Fibroblast of pulmonary artery (primary cell): ENCODE measurements at regions not wholly inside any gene's neighbourhood (a gene's known extent, or its start where the extent isn't known, plus 50 kb on each side); places are given as distances from the start of the nearest gene placed in this dataset.

Experiments
- DNase-seq: peaks from one replicate; pipeline ENCODE4 v3.0.0-alpha.2; 2010; ENCODE audit warnings: low read depth
- H3K4me3 ChIP-seq: replicated peaks from 2 replicates; pipeline ENCODE4 v1.5.1; 2011; ENCODE audit warnings: low read depth, mild to moderate bottlenecking, control low read depth, low read length, moderate library complexity
- CTCF ChIP-seq: IDR thresholded peaks from 2 replicates; pipeline ENCODE4 v1.5.1; 2011; ENCODE audit warnings: mild to moderate bottlenecking, control low read depth, low read length, inconsistent platforms; ENCODE audit errors: missing control alignments

DNA sequence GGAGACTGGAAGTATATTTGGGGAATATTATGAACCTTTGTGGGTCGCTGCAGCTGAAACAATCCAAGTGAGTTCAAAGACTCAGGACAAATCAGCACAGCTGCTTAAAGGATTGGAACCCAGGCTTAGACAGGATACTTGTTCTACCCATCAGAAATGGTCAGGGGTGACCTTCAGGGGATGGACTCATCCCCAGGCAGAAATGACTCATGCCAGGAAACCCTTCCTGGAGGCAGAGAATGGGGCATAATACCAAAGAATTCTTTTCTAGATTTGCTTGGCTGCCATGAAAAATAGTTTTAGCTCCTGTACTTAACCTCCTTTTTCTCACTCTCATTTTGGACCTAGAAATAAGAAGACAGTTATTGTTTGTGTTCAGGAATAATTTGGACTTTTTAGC, 425.5 kb downstream of the TSN start:
- no peak for DNase-seq
- TF ChIP-seq CTCF, result no peak
- H3K4me3 ChIP-seq, result no peak overlapping the region

DNA sequence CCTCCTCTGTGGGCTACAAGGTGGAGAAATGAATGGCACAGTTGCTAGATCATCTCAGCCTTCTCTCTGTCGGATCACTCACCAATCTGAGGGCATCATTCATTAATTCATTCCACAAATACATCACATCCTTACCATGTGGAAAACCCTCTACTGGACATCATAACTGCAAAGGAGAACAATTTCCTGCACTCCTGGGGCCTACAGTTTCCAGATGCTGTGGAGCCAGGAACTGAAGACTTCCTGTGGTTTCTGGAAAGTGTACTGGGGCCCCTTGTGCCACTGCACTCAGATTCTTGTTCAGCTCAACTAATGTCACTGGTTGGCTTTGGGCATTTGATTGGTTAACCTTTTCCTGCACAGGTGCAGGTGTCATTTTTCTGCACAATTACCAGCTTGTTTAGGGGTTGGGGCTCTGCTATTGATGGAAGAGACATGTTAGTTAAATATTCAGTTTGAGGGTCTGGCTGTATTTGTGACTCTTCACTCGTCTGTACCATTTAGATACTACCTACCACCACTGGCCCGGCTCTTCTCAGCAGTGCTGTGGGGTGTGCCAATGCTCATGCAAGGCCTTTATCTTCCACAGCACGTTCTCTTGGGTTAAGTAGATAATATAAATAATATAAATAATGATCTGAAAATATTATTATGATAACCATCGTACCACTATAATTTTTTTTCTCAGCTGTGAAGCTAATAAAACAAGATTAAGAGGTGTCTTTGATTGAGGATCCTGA, 427.3 kb downstream of the TSN start:
- DNase-seq, result peak; percentile 13
- no peak overlapping the region for H3K4me3 ChIP-seq
- no peak for TF ChIP-seq CTCF

GRCh38 chr2:122183890-122184289, 428.4 kb downstream of the TSN start:
- no peak for DNase-seq
- TF ChIP-seq CTCF, result no peak
- H3K4me3 ChIP-seq, result no peak overlapping the region

- TF ChIP-seq CTCF, result no peak
- peak overlapping the region; percentile 22 for H3K4me3 ChIP-seq
- DNase-seq, result peak; percentile 51
Measured at GRCh38 chr2:122186761-122187222, 431.3 kb downstream of the TSN start.

DNA sequence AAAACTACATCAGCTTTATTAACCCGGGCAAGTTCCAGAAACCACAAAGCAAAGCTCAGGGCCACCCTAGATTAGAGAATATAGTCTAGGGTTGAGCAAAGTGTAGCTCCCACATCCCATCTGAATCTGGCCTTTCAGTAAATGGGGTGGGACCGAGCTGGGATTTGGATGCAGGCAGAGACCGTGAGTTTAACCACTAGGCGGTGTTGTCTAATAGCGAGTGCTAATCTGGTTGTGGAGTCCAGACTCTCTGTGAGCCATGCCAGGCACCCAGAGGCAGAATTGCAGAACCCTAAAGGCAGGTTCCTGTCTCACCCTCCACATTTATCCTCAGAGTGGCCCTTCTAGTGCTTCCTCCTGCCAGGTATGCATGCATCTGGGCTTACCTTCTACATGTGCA, 435.9 kb downstream of the TSN start:
- DNase-seq, result peak; percentile 72
- peak; percentile 68 for TF ChIP-seq CTCF
- H3K4me3 ChIP-seq, result no peak overlapping the region

GRCh38 chr2:122193622-122194021, 438.2 kb downstream of the TSN start:
- DNase-seq, result peak; percentile 76
- no peak overlapping the region for H3K4me3 ChIP-seq
- TF ChIP-seq CTCF, result no peak

DNA sequence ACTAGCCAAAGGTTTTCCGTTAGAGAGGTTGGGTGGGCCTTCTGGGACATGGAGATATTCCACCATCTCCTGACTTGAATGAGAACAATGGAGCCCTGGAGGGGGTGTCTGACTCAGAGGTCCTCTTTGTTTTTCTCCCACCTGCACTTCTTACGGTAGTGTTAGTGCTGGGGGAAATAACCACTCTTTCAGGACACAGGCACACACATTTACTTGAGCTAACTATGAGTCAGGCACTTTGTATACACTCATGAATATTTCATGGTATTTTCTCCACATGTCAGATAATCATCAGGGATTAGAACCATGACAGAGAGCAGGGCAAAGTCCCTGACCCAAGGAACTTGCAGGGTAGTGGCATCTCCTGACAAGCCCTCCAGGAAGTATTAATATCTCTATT, 439.1 kb downstream of the TSN start:
- TF ChIP-seq CTCF, result no peak
- no peak for DNase-seq
- H3K4me3 ChIP-seq, result no peak overlapping the region
